EH (cell line): ENCODE measurements at regions not wholly inside any gene's neighbourhood (a gene's known extent, or its start where the extent isn't known, plus 50 kb on each side); places are given as distances from the start of the nearest gene placed in this dataset.

ENCODE experiments used
- DNase-seq: peaks from one replicate; pipeline ENCODE4 v3.0.0-alpha.2; 2015; ENCODE audit warnings: low read depth

DNA sequence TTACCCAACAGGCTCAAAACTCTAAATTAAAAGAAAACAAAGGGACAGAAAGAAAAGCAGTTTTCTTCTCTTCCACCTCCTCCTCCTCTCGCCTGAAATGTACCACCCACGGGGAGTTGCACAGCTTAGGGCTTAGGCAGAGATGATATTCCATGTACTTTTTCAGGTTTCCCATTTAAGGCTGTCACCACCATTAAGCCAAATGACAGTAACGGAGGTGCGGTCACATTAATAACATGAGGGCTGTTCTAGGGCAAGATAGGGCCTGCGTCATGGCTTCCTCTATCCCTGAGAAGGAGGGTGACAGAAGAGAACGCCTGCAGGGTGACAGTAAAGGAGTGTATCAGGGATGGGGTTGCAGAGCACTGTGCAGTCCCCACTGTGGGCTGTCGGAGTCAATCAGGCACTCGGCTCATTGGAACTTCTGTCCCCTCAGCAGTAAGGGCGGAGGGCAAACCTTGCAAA is 51.7 kb upstream of the TJP1 start:
- DNase-seq: no peak

DNA sequence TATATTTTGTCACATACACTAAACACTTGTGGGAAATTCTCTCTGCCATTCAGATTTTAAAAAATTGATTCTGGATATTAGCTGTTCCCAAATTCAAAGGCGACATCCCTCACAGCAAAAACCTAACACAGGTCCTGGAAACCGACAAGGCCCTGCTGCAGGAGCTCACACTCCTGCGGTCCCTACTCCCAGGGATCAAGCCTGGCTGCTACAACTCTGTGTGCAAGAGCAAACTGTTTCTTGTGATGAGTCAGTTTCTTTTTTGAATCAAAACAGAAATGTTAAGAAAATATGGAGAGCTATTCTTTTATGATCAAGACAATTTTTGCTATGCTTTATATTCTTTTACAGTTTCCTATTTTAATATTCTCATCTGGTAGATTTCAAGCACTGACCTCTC is 51.0 kb upstream of the TJP1 start:
- DNase-seq: no peak

DNA sequence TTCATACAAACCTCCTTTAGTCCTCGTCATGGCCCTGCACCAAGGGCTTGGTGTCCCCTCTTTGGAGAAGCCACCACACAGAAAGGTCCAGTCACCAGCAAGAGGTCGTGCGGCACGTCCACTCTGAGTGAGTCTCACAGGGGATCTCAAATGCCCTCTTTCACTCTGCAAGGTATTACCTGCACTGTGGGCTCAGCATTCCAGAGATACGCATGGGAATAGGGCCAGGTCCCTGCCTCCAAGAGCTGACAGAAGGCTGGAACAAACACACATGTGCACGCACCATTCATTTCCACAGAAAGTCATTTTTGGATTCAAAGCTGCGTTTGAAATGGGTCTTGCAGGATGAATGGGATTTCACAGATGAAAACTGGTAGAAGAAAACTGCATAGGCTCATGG is 50.4 kb upstream of the TJP1 start:
- DNase-seq: no peak
